PC-3 (cell line): ENCODE measurements at regions not wholly inside any gene's neighbourhood (a gene's known extent, or its start where the extent isn't known, plus 50 kb on each side); places are given as distances from the start of the nearest gene placed in this dataset.

Experiments
- CTCF ChIP-seq: fragments of 300-600 bp; sonication (generic); conservative IDR thresholded peaks from 2 replicates; pipeline ENCODE4 v1.5.1; 2017; ENCODE audit warnings: antibody characterized with exemption, low read depth, mild to moderate bottlenecking, low read length
- EZH2 ChIP-seq: fragments of 300-600 bp; sonication (generic); IDR thresholded peaks from one replicate; pipeline ENCODE4 v1.6.1; 2017; ENCODE audit warnings: antibody characterized with exemption, mild to moderate bottlenecking, low read length; ENCODE audit not compliant: unreplicated experiment
- EZH2phosphoT487 ChIP-seq: fragments of 300-600 bp; sonication (generic); IDR thresholded peaks from 2 replicates; pipeline ENCODE4 v1.6.1; 2018; ENCODE audit warnings: mild to moderate bottlenecking, antibody characterized with exemption, low read length, borderline replicate concordance

- TF ChIP-seq CTCF = no peak
- TF ChIP-seq EZH2 = no peak
- TF ChIP-seq EZH2phosphoT487 = no peak
These were observed 198.4 kb upstream of the PARD3B start for GRCh38 chr2:204346906-204347305.
